ENCODE measurements at regions not wholly inside any gene's neighbourhood (a gene's known extent, or its start where the extent isn't known, plus 50 kb on each side); places are given as distances from the start of the nearest gene placed in this dataset.

DNA sequence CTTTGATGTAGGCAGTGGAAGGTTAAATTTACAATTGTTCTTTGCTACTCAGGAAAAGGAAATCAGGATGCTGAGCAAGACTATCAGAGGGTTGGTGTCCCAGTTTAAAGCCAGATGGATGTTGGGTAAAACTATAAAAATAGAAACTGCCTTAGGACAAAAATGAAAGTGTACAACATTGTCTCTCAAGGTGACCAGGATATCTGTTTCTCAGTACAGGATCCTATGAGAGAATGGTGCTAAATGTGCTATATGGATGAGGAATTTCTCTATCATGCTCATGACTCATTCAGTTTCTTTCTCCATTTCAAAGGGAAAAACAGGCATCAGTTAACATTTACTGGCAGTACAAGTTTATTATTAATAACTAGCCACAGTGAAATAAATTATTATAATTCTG lies 534.2 kb upstream of the GJE1 start:
- FAIRE-seq (no peak), DNase-seq (ENCODE audit: low spot score in 2 of 2) (no peak)

DNA sequence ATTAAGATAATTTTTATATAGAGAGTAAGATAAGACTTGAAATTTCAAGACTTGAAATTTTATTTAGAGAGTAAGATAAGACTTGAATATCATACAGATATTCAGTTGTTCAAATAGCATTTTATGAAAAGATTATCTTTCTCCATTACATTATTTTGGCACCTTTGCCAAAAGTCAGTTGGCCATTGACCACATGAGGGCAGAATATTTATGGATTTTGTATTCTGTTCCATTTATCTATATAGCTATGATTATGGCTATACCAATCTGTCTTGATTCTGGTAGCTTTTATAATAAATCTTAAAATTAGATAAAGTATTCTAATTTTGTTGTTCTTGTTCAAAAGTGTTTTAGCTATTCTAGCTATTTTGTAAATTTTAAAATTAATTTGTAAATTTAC lies 537.9 kb upstream of the GJE1 start:
- DNase-seq (ENCODE audit: low spot score in 2 of 2) (no peak), FAIRE-seq (peak; percentile 54)

DNA sequence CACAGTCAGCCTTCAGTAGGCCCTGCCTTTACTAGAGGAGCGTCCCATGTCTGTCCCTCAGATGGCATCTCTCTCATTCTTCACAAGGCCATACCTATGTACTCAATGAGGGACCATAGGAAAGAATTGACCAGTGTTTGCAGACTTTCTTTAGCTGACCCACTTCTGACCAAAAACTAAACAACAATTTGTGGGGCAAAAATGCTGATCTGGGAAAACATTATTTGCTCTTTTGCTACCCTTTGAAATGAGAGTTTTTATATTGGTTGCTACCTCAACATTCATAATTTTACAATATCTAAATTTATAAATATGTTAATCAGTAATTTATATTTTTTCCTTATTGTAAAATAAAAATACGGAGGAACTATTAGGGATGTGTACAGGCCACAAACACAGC lies 539.4 kb upstream of the GJE1 start:
- DNase-seq (ENCODE audit: low spot score in 2 of 2): no peak
- no peak for FAIRE-seq

GRCh38 chr6:141587482-141588266 lies 545.1 kb upstream of the GJE1 start:
- FAIRE-seq (no peak), DNase-seq (ENCODE audit: low spot score in 2 of 2) (no peak)

DNA sequence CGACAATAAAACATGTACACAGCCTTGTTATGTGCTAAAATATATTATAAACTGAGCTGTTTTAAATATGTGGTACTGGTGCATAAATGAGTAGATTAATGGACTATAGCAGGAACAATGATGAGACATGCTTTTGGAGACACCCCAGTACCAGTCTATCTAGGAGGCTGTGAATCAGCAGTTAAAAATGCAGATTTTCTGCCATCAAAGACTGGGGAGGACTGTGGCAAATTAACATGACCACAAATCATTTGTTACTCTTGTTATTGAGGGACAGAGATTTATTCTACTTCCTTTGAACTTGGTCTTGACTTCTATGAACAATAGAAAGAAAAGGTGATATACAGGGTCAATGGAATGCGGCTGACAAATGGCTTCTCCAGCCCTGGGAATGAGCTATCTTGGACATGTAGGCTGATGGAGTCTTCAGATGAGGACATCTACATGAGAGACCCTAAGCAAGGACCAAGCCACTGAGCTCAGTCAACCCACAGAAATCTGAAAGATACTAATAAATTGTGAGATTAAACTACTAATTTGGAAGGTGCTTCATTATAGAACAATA lies 551.7 kb upstream of the GJE1 start:
- FAIRE-seq (no peak), DNase-seq (ENCODE audit: low spot score in 2 of 2) (no peak)

DNA sequence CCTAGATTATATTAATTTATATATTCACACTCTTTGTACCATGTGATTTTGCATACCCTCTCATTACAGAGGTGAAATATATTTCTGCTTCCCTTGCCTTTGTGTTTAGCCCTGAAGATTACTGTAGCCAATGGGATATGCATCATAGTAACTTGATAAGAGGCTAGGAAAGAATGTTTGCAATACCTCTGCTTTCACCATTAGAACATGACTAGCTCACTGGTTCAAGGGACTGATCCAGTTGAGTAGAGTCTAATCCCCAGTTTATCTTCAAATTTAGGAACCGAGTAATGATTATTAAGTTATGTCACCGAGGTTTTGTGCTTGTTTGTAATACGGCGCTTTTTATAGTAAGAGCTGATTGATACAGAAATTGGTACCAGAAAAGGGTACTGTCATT lies 552.6 kb upstream of the GJE1 start:
- no peak for FAIRE-seq
- DNase-seq (ENCODE audit: low spot score in 2 of 2): no peak

DNA sequence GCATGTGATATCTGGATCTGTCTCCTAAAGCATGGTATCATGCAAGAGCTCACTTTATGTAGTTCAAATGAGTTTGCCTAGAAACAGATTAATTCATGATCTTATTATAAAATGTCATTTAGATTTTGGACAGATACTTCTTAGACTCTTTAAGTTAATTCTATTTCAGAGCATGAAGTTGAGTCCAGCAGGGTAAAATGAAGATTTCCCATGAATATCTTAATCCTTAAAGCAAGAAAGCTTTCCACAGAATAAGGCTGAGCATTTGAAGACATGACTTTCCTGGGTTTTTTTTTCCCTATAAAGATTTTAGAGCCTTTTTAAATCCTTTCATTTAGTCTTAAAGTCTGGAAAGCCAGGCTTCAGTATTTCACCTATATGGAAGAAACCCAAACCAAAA lies 556.0 kb upstream of the GJE1 start:
- FAIRE-seq: no peak
- no peak for DNase-seq (ENCODE audit: low spot score in 2 of 2)

DNA sequence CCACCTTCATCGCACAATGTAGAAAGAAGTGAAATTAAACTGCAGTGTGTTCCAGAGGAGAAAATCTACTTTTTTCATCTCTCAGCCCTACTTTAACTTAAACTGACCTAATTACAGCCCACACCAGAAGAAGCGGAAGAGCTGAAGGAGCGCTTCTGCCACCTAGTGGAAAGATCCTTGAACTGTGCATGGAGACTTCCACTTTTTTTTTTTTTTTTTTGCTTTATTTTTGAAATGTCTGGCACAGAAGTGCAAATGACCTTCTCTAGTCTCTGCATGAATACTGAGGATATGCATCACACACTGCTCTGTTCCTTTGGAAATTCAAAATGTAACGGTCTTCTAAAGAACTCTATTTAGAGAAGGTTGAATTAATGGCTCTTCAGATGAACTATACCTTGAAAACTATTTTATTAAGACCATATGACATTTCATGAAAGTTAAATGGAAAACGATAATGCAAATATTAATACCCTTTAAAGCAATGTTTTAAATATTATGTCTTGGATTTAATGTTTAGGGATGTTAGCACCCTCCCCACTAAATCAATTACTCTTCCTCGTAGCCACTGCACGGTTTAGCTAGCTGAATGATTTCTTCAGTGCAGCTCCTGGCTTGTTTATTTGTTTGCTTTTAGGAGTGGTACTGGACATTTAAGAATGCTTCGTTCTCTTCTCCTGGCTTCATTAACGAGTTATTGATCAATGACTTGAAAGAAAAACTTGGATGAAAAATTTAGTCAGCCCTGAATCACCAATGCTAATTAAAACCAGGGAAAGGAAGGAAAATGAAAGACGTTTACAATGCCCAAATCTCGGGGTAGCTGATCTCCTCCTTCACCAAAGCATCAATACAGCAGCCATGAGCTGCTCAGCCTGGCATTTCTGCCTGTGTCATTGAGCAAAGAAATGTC lies 569.6 kb upstream of the GJE1 start:
- DNase-seq (ENCODE audit: low spot score in 2 of 2) (peak; percentile 46 to 49), FAIRE-seq (peak; percentile 24)

- DNase-seq (ENCODE audit: low spot score in 2 of 2) (no peak), FAIRE-seq (no peak)
Observed at GRCh38 chr6:141562186-141562811, 570.4 kb upstream of the GJE1 start.

DNA sequence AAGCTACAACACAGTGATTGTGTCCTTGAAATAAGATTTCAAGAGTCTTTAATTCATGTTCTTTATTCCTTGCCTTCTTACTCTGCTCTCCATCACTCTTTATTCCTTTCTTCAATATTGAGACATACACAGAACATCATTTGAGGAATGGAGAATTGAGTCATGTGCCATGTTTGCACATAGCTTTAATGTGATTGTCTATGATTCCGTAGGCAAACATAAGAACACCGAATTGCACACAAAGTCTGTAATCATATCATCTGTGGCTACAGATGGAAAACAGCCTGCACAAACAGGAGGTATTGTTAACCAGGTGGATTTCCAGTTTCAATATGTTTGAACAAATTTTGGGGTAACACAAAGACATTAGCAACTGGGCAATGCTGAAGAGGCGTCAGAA lies 571.6 kb upstream of the GJE1 start:
- DNase-seq (ENCODE audit: low spot score in 2 of 2) (no peak), FAIRE-seq (no peak)

DNA sequence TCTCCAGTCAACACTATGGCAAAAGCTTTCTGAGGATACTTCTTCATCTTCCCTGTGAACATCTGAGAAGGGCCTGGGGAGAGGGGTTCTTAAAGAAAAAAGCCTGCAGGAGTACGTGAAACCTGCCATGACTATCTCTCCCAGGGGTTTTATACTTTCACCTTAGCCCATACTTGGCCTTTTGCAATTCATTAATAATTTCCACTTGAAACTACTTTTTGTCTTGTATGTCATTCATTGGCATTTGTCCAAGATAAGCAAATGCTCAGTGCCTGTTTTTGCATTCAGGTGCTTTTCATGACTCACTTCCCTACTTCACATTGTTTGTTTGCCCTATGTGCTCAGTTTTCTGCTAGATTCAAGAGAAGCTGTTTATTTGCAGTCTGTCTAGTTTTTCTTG lies 580.3 kb upstream of the GJE1 start:
- DNase-seq (ENCODE audit: low spot score in 2 of 2) (no peak), FAIRE-seq (no peak)

DNA sequence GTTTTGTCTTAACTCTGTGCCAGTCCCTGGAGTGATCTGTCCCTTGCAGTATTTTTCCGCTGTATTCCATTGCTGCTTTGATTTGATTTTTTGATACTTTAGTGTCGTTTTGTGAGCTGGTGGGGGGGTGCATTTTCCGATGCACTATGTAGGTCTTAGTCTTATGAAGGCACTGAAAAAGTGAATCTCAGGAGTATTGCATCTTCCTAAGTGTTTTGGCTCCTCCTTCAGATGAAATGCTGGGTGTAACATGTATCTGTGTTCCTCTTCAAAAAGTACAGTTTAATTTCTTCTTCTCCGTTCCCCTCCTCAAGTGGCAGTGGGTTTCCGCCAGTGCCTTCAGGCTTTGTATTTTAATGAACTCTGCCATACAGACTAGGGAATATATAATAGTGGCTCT lies 580.7 kb upstream of the GJE1 start:
- FAIRE-seq (no peak), DNase-seq (ENCODE audit: low spot score in 2 of 2) (no peak)

DNA sequence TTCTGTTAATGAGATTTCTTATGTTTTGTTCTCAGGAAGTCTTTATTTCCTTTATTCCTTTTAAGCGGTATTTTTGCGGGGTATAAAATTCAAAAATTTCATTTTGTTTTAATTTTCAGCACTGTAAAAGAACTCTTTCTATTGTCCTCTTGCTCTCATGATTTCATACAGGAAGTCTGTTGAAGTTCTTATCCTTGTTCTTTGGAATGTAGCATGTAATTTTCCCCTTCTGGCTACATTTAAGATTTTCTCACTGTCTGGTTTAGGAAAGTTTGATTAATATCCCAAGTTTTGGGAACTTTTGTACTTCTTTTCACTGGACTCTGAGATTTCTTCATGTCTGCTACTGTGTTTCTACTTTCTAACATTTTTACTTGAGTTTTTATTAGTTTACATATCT lies 581.4 kb upstream of the GJE1 start:
- FAIRE-seq (no peak), DNase-seq (ENCODE audit: low spot score in 2 of 2) (no peak)

- peak; percentile 24 for FAIRE-seq
- DNase-seq (ENCODE audit: low spot score in 2 of 2): no peak
Observed at GRCh38 chr6:141550471-141550870, 582.3 kb upstream of the GJE1 start.

DNA sequence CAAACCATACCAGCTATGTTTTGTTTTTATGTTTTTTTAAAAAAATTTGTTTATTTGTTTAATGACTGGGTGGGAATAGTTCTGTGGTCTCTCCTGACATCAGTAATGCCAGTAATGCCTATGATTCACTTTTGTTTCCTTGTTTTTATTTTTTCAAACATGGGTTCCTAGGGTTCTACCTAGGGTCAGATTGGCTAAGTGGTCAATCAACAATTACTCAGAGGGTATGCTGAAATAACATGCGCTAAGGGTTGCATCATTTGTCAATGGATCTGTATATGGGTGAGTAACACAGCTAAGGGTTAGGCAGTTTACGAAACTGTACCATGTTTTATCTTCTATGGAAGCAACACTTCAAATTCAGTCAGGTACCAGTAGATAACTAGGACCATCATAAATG lies 583.8 kb upstream of the GJE1 start:
- FAIRE-seq: no peak
- no peak for DNase-seq (ENCODE audit: low spot score in 2 of 2)

GRCh38 chr6:141541581-141542324 lies 591.0 kb upstream of the GJE1 start:
- DNase-seq (ENCODE audit: low spot score in 2 of 2) (no peak), FAIRE-seq (no peak)

DNA sequence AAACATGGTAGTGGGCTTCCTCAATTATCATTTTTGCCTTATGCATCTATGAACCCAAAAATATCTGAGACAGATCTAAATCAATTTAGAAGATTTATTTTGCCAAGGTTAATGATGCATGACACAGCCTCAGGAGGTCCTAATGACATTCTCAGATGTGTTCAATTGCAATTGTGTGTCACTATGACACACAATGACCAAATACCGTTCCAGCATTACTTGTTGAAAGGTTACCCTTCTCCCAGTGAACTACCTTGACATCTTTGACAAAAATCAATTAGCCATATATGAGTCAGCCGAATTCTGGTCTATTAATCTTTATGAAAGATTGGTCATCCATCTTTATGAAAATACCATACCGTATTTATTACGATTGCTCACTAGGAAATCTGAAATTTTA lies 592.5 kb upstream of the GJE1 start:
- no peak for FAIRE-seq
- no peak for DNase-seq (ENCODE audit: low spot score in 2 of 2)

DNA sequence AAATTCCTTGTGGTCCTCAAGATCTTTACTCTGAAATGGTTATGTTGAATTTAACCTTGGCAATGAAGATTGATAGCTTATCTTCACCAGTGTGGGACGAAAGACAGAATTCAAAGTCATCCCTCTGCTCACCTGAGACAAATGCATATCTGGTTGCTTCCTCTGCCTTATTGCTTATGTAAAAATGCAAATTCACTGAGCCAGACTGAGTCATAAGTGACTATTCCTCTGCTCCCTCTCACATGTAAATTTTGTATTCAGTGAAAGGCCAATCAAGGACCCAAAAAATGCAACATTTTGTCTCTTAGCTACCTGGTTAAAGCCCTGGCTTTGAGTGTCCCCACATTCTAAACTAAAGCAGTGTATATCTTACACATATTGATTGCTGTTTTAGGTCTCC lies 593.1 kb upstream of the GJE1 start:
- FAIRE-seq (no peak), DNase-seq (ENCODE audit: low spot score in 2 of 2) (no peak)

- DNase-seq (ENCODE audit: low spot score in 2 of 2) (no peak), FAIRE-seq (no peak)
Observed at GRCh38 chr6:141532211-141532610, 600.5 kb upstream of the GJE1 start.

GRCh38 chr6:141531040-141531439 lies 601.7 kb upstream of the GJE1 start:
- FAIRE-seq (no peak), DNase-seq (ENCODE audit: low spot score in 2 of 2) (no peak)

Data from frontal cortex (tissue), 3 donors.